ENCODE measurements at regions not wholly inside any gene's neighbourhood (a gene's known extent, or its start where the extent isn't known, plus 50 kb on each side); places are given as distances from the start of the nearest gene placed in this dataset.

DNA sequence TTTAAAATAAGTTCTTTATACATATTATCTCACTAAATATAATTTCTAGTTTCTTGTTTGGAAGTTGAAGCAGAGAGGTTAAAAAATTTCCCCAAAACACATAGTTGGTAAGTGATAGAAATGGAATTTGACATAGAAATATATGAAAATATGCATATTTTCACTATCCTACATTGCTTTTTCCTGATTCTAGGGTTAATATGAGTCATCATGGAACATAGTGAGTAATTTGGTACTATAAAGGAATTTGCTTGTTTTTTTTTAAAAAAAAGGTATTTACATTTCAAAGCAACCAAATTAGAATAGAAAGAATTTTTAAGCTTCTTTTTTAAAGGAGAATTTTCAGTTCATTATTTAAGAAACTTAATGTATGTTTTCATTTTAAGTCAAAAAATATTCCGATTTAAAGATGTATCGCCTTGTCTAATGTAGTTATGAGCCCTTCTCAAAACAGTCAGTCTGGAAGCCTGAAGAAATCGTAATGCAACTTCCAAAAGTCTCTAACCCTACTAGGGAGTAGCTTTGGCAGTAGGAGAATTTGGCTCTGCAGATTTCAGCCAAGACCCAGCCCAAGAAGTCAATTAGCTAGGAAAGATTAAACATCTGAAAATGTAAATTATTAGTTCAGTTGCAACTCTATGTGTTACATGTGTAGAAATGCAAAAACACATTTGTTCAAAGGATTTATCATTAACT lies 147.3 kb downstream of the RDH14 start:
- TF ChIP-seq POLR2AphosphoS5 (IDR thresholded peaks at IDR 0.05; ENCODE audit: low read depth, low read length): no peak
- no peak for TF ChIP-seq POLR2A (IDR thresholded peaks at IDR 0.05; ENCODE audit: low read depth, low read length)
- TF ChIP-seq TAF1 (IDR thresholded peaks at IDR 0.05; ENCODE audit: borderline replicate concordance, low read depth, low read length): no peak
